RWPE1 (cell line): ENCODE measurements at regions not wholly inside any gene's neighbourhood (a gene's known extent, or its start where the extent isn't known, plus 50 kb on each side); places are given as distances from the start of the nearest gene placed in this dataset.

ENCODE experiments used
- CTCF ChIA-PET: fragments of 350-600 bp; sonication (Branson Sonifier 250); formaldehyde crosslinking; extraction: SDS; loops from one replicate; lab custom pipeline; 2021; lab: Yijun Ruan, JAX
- POLR2A ChIA-PET: fragments of 400-600 bp; formaldehyde crosslinking; extraction: SDS; loops from one replicate; lab custom pipeline; 2020; ENCODE audit warnings: antibody characterized with exemption; ENCODE audit not compliant: low non-redundant PET; lab: Yijun Ruan, JAX
- DNase-seq: peaks from one replicate; pipeline ENCODE4 v3.0.0; 2012; ENCODE audit warnings: low spot score
- H3K27ac ChIP-seq: fragments of 450-650 bp; 2 replicates; pipeline ENCODE4 v1.5.1; 2017
- TF ChIP-seq, protein P1 (sequence below): fragments of 450-650 bp; conservative IDR thresholded peaks from 2 replicates; pipeline ENCODE4 v1.5.1; 2017; ENCODE audit warnings: low read depth, mild to moderate bottlenecking

DNA sequence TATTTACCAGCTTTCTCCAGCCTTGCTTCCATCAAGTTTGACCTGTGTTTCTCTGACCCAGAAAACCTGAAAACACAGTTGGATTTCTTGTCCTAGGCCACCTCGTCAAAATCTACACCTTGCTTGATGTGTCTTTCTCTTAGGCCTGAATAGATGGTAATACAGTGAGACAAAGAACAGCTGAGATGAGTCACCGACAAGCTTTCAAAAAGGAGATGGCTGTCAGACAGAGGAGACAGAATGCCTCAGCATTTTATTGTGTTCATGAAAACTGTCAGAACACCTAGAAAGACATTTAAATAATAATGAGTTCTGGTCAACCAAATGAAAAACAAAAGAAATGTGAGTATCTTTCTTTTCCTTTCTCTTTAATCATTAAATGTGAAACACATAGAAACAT, 119.7 kb upstream of the SORCS1 start:
- POLR2A ChIA-PET: no interaction called here
- DNase-seq: no peak
- no peak overlapping the region for H3K27ac ChIP-seq
- TF ChIP-seq, protein P1, sequence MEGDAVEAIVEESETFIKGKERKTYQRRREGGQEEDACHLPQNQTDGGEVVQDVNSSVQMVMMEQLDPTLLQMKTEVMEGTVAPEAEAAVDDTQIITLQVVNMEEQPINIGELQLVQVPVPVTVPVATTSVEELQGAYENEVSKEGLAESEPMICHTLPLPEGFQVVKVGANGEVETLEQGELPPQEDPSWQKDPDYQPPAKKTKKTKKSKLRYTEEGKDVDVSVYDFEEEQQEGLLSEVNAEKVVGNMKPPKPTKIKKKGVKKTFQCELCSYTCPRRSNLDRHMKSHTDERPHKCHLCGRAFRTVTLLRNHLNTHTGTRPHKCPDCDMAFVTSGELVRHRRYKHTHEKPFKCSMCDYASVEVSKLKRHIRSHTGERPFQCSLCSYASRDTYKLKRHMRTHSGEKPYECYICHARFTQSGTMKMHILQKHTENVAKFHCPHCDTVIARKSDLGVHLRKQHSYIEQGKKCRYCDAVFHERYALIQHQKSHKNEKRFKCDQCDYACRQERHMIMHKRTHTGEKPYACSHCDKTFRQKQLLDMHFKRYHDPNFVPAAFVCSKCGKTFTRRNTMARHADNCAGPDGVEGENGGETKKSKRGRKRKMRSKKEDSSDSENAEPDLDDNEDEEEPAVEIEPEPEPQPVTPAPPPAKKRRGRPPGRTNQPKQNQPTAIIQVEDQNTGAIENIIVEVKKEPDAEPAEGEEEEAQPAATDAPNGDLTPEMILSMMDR: no peak
- CTCF ChIA-PET: no interaction called here

DNA sequence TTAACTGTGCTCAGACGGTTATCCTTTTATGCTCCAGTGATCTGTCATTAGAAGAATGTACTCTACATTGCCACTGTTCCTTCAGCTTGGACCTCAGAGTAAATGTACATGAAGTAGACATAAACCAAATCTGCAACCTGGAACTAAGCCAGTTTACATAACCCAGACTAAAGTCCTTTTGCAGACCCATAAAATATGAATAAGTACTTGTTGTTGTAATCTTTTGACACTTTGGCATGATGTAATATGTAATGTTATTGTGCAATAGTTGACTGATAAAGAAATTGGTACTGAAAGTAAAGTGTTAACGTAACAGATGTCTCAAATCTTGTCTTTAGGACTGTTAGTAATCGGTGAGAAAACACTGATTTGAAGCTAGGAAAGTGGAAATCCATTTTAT, 115.8 kb upstream of the SORCS1 start:
- ChIA-PET POLR2A (no interaction called here), CTCF (interaction anchor here (0.5 kb wide), 1 partner anchor 129 kb away, joined by 3 read pairs; no protein-coding TSS in a partner anchor)
- no peak for DNase-seq
- TF ChIP-seq, protein P1: no peak
- H3K27ac ChIP-seq: no peak overlapping the region

DNA sequence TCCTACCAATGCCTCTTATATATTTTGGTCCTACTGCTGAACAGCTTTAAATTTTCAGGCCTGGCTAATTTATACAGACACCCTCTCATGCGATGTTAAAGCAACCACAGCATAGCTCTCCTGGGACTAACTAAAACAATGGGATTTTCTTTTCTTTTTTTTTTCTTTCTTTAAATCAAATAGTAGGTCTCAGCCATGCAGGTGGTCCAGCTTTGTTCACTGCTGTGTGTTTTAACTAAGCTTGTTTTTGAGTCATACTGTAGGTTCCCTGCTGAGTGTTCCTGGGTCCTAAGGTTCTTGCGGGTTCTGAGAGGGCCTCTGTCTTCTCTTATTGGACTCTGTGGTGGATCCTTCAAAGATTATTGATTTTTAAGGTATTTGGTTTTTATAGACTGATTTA, 113.1 kb upstream of the SORCS1 start:
- ChIA-PET CTCF (interaction anchor here (0.6 kb wide), 1 partner anchor 912 kb away, joined by 3 read pairs; no protein-coding TSS in a partner anchor), POLR2A (no interaction called here)
- TF ChIP-seq, protein P1: no peak
- no peak for DNase-seq
- no peak overlapping the region for H3K27ac ChIP-seq

DNA sequence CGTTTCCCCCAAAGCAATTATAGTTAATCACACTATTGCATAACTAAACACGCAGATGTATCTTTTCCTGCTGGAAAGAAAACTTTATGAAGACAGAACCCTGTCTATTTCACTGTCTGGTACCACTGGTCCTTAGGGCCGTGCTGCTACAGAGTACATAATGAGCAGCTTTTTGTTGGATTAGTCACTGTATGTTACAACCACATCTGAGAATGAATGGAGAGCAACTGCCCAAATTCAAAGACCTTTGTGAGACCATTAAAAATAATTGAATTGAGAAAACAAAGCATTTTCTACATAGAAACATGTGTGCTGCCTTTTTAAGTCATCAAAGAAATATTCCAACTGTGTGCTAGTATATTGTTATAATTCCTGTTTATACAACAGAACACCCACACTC, 111.3 kb upstream of the SORCS1 start:
- TF ChIP-seq, protein P1: no peak
- no peak for DNase-seq
- POLR2A ChIA-PET: no interaction called here
- CTCF ChIA-PET: no interaction called here
- no peak overlapping the region for H3K27ac ChIP-seq

DNA sequence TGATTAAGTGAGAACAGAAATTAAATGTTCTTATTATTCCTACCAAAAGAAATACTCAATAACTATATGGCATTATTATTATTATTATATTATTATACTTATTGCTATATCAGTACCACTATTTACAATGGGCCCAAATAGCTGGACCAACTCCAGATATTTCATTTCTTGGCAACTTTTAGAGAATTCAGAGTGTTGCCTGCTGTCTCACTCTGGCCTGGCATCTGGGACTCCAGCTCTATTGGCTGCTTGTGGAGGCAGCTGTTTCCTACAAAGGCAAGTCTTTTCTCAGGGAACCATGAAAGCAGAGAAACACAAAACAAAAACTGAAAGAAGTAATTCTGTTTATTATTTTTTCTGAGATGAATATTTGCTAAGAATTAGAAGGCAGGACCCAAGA, 105.1 kb upstream of the SORCS1 start:
- TF ChIP-seq, protein P1: no peak
- CTCF ChIA-PET: no interaction called here
- no peak overlapping the region for H3K27ac ChIP-seq
- POLR2A ChIA-PET: no interaction called here
- no peak for DNase-seq

DNA sequence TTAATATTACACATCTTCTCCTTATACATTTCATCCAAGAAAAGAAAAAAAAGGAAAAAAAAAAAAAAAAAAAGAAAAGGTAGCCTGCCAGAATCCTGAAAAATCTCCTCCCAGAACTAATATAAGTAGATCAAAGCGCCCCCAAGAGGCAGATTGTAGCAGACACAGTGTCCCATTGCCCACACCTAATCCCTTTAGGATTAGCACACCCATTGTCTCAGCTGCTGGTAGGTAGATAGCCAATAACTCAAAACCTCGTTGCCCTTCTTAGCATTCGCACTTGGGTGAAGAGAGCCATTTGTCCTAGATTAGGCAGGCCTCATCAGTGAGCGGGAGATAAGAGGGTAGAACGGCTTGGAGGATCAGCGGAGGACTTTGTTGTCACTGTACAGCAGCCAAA, 100.2 kb upstream of the SORCS1 start:
- TF ChIP-seq, protein P1: no peak
- no peak overlapping the region for H3K27ac ChIP-seq
- no peak for DNase-seq
- ChIA-PET CTCF (no interaction called here), POLR2A (no interaction called here)

DNA sequence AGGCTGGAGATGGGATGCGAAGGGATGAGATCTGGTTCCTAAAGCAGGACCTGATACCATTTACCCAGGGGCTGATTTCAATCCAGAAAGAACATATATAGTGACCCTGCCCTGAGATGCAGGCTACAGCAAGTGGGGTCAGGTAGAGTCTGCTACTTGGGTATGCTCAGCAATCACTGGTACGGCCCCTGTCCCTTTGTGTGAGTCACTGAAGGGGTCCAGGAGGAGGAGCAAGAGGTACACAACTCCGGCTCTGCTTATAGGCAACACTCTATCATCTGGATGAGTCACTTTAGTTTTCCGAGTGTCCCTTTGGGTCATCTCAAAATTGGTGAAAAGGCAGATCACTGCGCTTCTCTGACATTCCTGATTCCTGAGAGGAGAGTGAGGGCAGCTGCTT, 79.6 kb upstream of the SORCS1 start:
- POLR2A ChIA-PET: no interaction called here
- no peak for DNase-seq
- CTCF ChIA-PET: no interaction called here
- no peak overlapping the region for H3K27ac ChIP-seq
- TF ChIP-seq, protein P1: no peak
